Endometrial microvascular endothelial cells (primary cell): ENCODE measurements at regions not wholly inside any gene's neighbourhood (a gene's known extent, or its start where the extent isn't known, plus 50 kb on each side); places are given as distances from the start of the nearest gene placed in this dataset.
"Not testable (repeated sequence)": the region's sequence is repeated elsewhere in the genome, so short reads cannot be mapped to it uniquely, and the experiment has no call there.

Experiments
- in situ Hi-C: cut with HindIII; loops from 2 replicates; pipeline ENCODE4 v1.10.0; 2017; ENCODE audit warnings: low sequenced_read_pairs, low pct_unique_long_range_greater_than_20kb; ENCODE audit errors: inconsistent ontology term

- in situ Hi-C loops = no loop called here
Measured at GRCh38 chr6:74745670-74746069, 460.2 kb downstream of the COL12A1 start.

GRCh38 chr6:74742793-74743508 lies 462.9 kb downstream of the COL12A1 start:
- in situ Hi-C loops = no loop called here

GRCh38 chr6:74741646-74742045 lies 464.2 kb downstream of the COL12A1 start:
- in situ Hi-C loops = no loop called here

- in situ Hi-C loops = no loop called here
Measured at GRCh38 chr6:74735304-74735703, 470.5 kb downstream of the COL12A1 start.

GRCh38 chr6:74734901-74735300 lies 471.0 kb downstream of the COL12A1 start:
- in situ Hi-C loops = no loop called here

- in situ Hi-C loops = no loop called here
Measured at GRCh38 chr6:74733830-74734620, 471.8 kb downstream of the COL12A1 start.

- in situ Hi-C loops = no loop called here
Measured at GRCh38 chr6:74731931-74732330, 473.9 kb downstream of the COL12A1 start.

- in situ Hi-C loops = no loop called here
Measured at GRCh38 chr6:74731204-74731603, 474.6 kb downstream of the COL12A1 start.

GRCh38 chr6:74720923-74721322 lies 484.9 kb downstream of the COL12A1 start:
- in situ Hi-C loops = no loop called here

GRCh38 chr6:74717591-74717990 lies 488.3 kb downstream of the COL12A1 start:
- in situ Hi-C loops = no loop called here

- in situ Hi-C loops = no loop called here
Measured at GRCh38 chr6:74715355-74716085, 490.3 kb downstream of the COL12A1 start.

- in situ Hi-C loops = no loop called here
Measured at GRCh38 chr6:74713941-74714340, 491.9 kb downstream of the COL12A1 start.

GRCh38 chr6:74705451-74705850 lies 500.4 kb downstream of the COL12A1 start:
- in situ Hi-C loops = no loop called here

- in situ Hi-C loops = not testable (repeated sequence)
Measured at GRCh38 chr6:74704540-74704939, 501.3 kb downstream of the COL12A1 start.

GRCh38 chr6:74690365-74690764 lies 515.5 kb downstream of the COL12A1 start:
- in situ Hi-C loops = no loop called here

GRCh38 chr6:74689601-74690000 lies 516.3 kb downstream of the COL12A1 start:
- in situ Hi-C loops = no loop called here

- in situ Hi-C loops = no loop called here
Measured at GRCh38 chr6:74677463-74677862, 528.4 kb downstream of the COL12A1 start.

- in situ Hi-C loops = no loop called here
Measured at GRCh38 chr6:74676906-74677305, 528.9 kb downstream of the COL12A1 start.

- in situ Hi-C loops = no loop called here
Measured at GRCh38 chr6:74674377-74674776, 531.5 kb downstream of the COL12A1 start.

GRCh38 chr6:74671558-74672025 lies 534.3 kb downstream of the COL12A1 start:
- in situ Hi-C loops = no loop called here
